ENCODE measurements at regions not wholly inside any gene's neighbourhood (a gene's known extent, or its start where the extent isn't known, plus 50 kb on each side); places are given as distances from the start of the nearest gene placed in this dataset.

DNA sequence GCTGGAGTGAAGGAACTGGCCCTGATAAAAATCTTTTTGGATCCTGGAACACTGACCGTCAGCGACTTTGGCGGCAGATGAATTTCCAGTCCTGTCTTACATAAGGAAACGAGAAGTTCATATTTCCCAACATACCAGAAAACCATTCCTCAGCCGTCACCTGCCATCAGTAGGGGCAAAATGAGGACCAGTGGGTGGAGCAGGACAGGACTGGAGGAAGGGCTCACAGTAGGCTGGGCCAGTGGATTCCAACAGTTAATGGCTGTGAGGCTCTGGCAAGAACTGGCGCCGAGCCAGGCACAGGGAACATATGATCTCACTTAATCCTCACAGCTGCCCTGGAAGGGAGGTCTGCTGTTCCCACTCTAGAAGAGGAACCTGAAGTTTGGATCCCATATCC lies 67.2 kb upstream of the FAM181A start:
- ChIA-PET CTCF (no interaction called here), POLR2A (no interaction called here)
- DNase-seq (ENCODE audit: low read depth) = no peak
- H3K4me3 ChIP-seq (ENCODE audit: low read depth, low read length) = no peak overlapping the region
- no peaks in the 10 kb centered on the region for H3K36me3 ChIP-seq (ENCODE audit: control insufficient read depth, insufficient read depth, low read length)
- no peaks in the 10 kb centered on the region for H3K27me3 ChIP-seq (ENCODE audit: control insufficient read depth, insufficient read depth, low read length)
- TF ChIP-seq, protein P1, sequence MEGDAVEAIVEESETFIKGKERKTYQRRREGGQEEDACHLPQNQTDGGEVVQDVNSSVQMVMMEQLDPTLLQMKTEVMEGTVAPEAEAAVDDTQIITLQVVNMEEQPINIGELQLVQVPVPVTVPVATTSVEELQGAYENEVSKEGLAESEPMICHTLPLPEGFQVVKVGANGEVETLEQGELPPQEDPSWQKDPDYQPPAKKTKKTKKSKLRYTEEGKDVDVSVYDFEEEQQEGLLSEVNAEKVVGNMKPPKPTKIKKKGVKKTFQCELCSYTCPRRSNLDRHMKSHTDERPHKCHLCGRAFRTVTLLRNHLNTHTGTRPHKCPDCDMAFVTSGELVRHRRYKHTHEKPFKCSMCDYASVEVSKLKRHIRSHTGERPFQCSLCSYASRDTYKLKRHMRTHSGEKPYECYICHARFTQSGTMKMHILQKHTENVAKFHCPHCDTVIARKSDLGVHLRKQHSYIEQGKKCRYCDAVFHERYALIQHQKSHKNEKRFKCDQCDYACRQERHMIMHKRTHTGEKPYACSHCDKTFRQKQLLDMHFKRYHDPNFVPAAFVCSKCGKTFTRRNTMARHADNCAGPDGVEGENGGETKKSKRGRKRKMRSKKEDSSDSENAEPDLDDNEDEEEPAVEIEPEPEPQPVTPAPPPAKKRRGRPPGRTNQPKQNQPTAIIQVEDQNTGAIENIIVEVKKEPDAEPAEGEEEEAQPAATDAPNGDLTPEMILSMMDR (IDR thresholded peaks at IDR 0.05; ENCODE audit: insufficient read depth, low read depth, low read length) = no peak

DNA sequence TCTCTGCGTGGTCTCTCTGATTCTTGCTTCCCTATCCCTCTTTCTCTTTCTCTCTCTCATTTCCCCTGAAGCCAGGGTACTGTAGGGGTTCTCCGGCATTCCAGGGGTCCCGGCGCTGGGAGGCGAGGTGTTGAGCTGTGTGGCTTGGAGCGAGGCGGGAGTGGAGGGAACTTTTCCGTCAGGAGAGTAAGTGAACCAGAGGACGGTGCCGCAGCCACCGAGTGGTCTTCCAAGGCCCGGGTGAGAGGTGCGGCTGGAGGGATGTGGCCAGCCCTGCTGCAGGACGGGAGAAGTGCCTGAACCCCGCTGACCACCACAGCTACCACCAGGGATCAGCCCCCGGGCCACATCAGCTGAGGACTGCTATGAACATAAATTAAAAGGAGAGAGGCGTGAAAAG lies 68.2 kb upstream of the FAM181A start:
- CTCF ChIA-PET = no interaction called here
- no peak overlapping the region for H3K4me3 ChIP-seq (ENCODE audit: low read depth, low read length)
- TF ChIP-seq, protein P1 (IDR thresholded peaks at IDR 0.05; ENCODE audit: insufficient read depth, low read depth, low read length) = no peak
- POLR2A ChIA-PET = no interaction called here
- H3K36me3 ChIP-seq (ENCODE audit: control insufficient read depth, insufficient read depth, low read length) = no peaks in the 10 kb centered on the region
- H3K27me3 ChIP-seq (ENCODE audit: control insufficient read depth, insufficient read depth, low read length) = no peaks in the 10 kb centered on the region
- no peak for DNase-seq (ENCODE audit: low read depth)

DNA sequence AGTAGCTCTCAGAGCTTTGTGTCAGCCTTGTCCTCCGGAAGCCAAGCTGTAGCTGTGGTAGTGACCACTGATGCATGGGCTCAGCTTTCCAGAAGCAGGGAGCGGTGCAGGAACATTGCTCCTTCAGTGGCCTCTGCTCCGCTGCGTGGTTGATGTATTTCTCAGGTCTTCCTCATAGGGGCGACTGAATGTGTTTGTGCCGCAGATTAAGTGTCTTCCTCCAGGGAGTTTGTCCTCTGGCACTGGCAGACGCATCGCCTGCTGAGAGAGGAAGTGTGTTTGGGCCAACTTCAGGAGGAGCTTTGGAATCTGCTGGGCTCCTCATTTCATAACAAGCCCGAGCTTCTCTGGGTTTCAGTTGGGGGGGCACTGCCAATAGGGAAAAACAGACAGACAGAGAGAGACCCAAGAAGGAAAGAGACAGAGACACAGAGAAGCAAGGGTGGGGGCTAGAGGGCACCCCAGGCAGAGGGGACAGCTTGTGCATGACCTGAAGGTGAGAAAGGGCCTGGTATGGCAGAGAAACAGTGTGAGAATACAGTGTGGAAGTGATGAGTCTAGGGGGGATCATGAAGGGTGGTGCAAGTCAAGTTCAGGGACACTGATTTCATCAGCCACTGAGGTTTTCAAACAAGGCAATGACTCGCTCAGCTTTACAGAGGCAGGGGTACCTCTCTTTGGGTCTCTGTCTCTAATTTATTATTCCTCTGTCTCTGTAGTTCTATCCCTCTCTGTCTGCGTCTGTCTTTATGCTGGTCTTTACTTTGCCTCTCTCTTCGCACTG lies 69.4 kb upstream of the PRIMA1 start:
- POLR2A ChIA-PET = no interaction called here
- Histone ChIP-seq H3K36me3 (ENCODE audit: control insufficient read depth, insufficient read depth, low read length) (no peaks in the 10 kb centered on the region), H3K4me3 (ENCODE audit: low read depth, low read length) (no peak overlapping the region), H3K27me3 (ENCODE audit: control insufficient read depth, insufficient read depth, low read length) (no peaks in the 10 kb centered on the region)
- TF ChIP-seq, protein P1 (IDR thresholded peaks at IDR 0.05; ENCODE audit: insufficient read depth, low read depth, low read length) = no peak
- no peak for DNase-seq (ENCODE audit: low read depth)
- CTCF ChIA-PET = no interaction called here

DNA sequence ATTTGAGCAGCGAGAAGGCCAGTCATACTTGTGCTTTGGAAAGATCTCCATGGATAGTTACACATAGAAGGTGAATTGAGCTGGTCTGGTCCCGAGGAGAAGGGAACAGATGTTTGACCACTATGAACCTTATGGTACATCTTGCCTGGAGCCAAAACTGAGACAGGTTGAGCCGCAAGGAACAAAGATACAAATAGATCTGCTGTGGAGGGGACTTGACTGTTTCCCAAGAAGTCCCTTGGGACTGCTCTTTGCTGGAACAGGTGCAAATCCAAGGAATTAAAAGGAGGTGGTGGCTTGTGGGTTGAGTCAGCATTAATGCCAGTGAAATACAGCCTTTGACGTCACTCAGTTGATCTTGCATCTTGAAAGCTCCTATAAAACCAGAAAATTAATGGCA lies 68.8 kb upstream of the PRIMA1 start:
- DNase-seq (ENCODE audit: low read depth) = no peak
- H3K4me3 ChIP-seq (ENCODE audit: low read depth, low read length) = no peak overlapping the region
- ChIA-PET CTCF (no interaction called here), POLR2A (no interaction called here)
- H3K36me3 ChIP-seq (ENCODE audit: control insufficient read depth, insufficient read depth, low read length) = no peaks in the 10 kb centered on the region
- TF ChIP-seq, protein P1 (IDR thresholded peaks at IDR 0.05; ENCODE audit: insufficient read depth, low read depth, low read length) = no peak
- no peaks in the 10 kb centered on the region for H3K27me3 ChIP-seq (ENCODE audit: control insufficient read depth, insufficient read depth, low read length)

DNA sequence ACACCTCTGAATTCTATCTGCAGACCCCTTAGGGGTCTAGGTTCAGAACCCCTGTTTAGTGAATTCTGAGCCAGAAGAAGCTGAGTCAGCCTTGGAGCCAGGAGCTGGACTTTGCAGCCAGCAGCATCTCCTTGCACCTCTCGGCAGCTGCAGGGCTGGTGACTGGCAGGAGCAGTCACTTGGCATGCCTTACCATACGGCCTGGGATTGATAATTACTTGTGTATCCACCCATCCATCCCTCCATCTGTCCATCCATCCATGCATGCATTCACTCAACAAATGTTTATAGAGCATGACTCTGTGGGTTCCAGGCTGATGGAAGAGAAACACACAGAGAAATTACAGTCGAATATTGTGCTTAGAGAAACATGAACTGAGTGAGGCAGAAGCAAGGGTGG lies 67.5 kb upstream of the PRIMA1 start:
- H3K36me3 ChIP-seq (ENCODE audit: control insufficient read depth, insufficient read depth, low read length) = no peaks in the 10 kb centered on the region
- no peak overlapping the region for H3K4me3 ChIP-seq (ENCODE audit: low read depth, low read length)
- no peak for DNase-seq (ENCODE audit: low read depth)
- TF ChIP-seq, protein P1 (IDR thresholded peaks at IDR 0.05; ENCODE audit: insufficient read depth, low read depth, low read length) = no peak
- no peaks in the 10 kb centered on the region; the same call in 1 of the 2 replicates for H3K27me3 ChIP-seq (ENCODE audit: control insufficient read depth, insufficient read depth, low read length)
- POLR2A ChIA-PET = no interaction called here
- CTCF ChIA-PET = no interaction called here
